OCI-LY1 (cell line): ENCODE measurements at regions not wholly inside any gene's neighbourhood (a gene's known extent, or its start where the extent isn't known, plus 50 kb on each side); places are given as distances from the start of the nearest gene placed in this dataset.

Source experiments
- H2AFZ ChIP-seq: fragments of 200-600 bp; sonication (generic), shearing (Covaris generic); 2 replicates; pipeline ENCODE4 v1.6.0; 2014; ENCODE audit warnings: antibody characterized with exemption, mild to moderate bottlenecking, low read length
- H3F3A ChIP-seq: fragments of 200-600 bp; sonication (generic), shearing (Covaris generic); 2 replicates; pipeline ENCODE4 v1.6.0; 2014; ENCODE audit warnings: mild to moderate bottlenecking, antibody characterized with exemption, low read length, moderate library complexity; ENCODE audit not compliant: insufficient read depth
- H3K27ac ChIP-seq: fragments of 200-600 bp; sonication (generic); 2 replicates; pipeline ENCODE4 v1.5.1; 2014; ENCODE audit warnings: low read length, mixed run types, mild to moderate bottlenecking, low read depth; ENCODE audit not compliant: poor library complexity, severe bottlenecking
- H3K27me3 ChIP-seq: fragments of 200-600 bp; sonication (generic); 2 replicates; pipeline ENCODE4 v1.6.0; 2014; ENCODE audit warnings: antibody characterized with exemption, mild to moderate bottlenecking, low read length, moderate library complexity; ENCODE audit not compliant: insufficient read depth
- H3K36me3 ChIP-seq: fragments of 200-600 bp; sonication (generic); 2 replicates; pipeline ENCODE4 v1.6.1; 2014; ENCODE audit warnings: mild to moderate bottlenecking, antibody characterized with exemption, low read length, moderate library complexity, mixed read lengths; ENCODE audit not compliant: insufficient read depth
- H3K4me1 ChIP-seq: fragments of 200-600 bp; sonication (generic); 2 replicates; pipeline ENCODE4 v1.5.1; 2014; ENCODE audit warnings: mild to moderate bottlenecking, low read length, moderate library complexity; ENCODE audit not compliant: insufficient read depth, severe bottlenecking
- H3K4me2 ChIP-seq: fragments of 200-600 bp; sonication (generic), shearing (Covaris generic); 2 replicates; pipeline ENCODE4 v1.6.1; 2014; ENCODE audit warnings: low read length
- H3K4me3 ChIP-seq: fragments of 200-600 bp; sonication (generic); 2 replicates; pipeline ENCODE4 v1.5.1; 2014; ENCODE audit warnings: low read length, low read depth, mild to moderate bottlenecking, mixed read lengths; ENCODE audit not compliant: poor library complexity, severe bottlenecking
- H3K79me2 ChIP-seq: fragments of 200-600 bp; shearing (Covaris generic); 2 replicates; pipeline ENCODE4 v1.6.1; 2016; ENCODE audit warnings: mixed run types, low read length, mixed read lengths; ENCODE audit not compliant: insufficient read depth
- H3K9ac ChIP-seq: fragments of 200-600 bp; sonication (generic), shearing (Covaris generic); 2 replicates; pipeline ENCODE4 v1.6.1; 2014; ENCODE audit warnings: mild to moderate bottlenecking, low read length, mixed read lengths
- H3K9me2 ChIP-seq: fragments of 200-600 bp; sonication (generic), shearing (Covaris generic); 2 replicates; pipeline ENCODE4 v1.6.1; 2014; ENCODE audit warnings: low read depth, mild to moderate bottlenecking, low read length, mixed read lengths
- H3K9me3 ChIP-seq: fragments of 200-600 bp; shearing (Covaris generic); 2 replicates; pipeline ENCODE4 v1.6.1; 2014; ENCODE audit warnings: low read length, mixed read lengths
- H4K20me1 ChIP-seq: fragments of 200-600 bp; sonication (generic), shearing (Covaris generic); 2 replicates; pipeline ENCODE4 v1.6.0; 2016; ENCODE audit warnings: mild to moderate bottlenecking, low read length; ENCODE audit not compliant: insufficient read depth
- EZH2 ChIP-seq: fragments of 200-600 bp; sonication (generic), shearing (Covaris generic); IDR thresholded peaks from 2 replicates; pipeline ENCODE4 v1.8.0; 2017; ENCODE audit warnings: borderline replicate concordance, mixed run types, mild to moderate bottlenecking, antibody characterized with exemption, low read length, moderate library complexity, mixed read lengths
- TF ChIP-seq, protein P1 (sequence below): fragments of 200-600 bp; sonication (generic), shearing (Covaris generic); IDR thresholded peaks from 2 replicates; pipeline ENCODE4 v1.5.1; 2017; ENCODE audit warnings: mild to moderate bottlenecking, antibody characterized with exemption, low read length, moderate library complexity, mixed read lengths

DNA sequence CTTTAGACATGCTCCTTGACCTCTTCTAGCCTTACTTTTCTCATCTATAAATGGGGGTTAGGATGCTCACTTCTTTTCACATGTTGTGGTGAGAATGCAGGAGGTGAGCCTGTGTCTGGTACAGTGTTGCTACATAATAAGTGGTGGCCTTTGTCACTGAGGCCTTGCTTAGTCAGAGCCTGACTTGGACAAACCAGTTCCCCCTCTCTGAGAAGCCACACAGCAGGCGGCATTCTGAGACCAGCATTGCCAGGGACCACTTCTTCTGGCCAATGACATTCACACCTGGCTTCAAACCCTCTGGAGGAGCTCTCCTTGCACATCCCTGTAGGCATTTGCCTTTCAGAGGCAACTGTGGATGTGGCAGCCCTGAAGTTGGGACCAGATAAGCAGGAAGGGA, 95.7 kb downstream of the MINAR1 start:
- no peak overlapping the region for H3K27ac ChIP-seq
- TF ChIP-seq, protein P1, sequence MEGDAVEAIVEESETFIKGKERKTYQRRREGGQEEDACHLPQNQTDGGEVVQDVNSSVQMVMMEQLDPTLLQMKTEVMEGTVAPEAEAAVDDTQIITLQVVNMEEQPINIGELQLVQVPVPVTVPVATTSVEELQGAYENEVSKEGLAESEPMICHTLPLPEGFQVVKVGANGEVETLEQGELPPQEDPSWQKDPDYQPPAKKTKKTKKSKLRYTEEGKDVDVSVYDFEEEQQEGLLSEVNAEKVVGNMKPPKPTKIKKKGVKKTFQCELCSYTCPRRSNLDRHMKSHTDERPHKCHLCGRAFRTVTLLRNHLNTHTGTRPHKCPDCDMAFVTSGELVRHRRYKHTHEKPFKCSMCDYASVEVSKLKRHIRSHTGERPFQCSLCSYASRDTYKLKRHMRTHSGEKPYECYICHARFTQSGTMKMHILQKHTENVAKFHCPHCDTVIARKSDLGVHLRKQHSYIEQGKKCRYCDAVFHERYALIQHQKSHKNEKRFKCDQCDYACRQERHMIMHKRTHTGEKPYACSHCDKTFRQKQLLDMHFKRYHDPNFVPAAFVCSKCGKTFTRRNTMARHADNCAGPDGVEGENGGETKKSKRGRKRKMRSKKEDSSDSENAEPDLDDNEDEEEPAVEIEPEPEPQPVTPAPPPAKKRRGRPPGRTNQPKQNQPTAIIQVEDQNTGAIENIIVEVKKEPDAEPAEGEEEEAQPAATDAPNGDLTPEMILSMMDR, result no peak
- no peak for TF ChIP-seq EZH2

DNA sequence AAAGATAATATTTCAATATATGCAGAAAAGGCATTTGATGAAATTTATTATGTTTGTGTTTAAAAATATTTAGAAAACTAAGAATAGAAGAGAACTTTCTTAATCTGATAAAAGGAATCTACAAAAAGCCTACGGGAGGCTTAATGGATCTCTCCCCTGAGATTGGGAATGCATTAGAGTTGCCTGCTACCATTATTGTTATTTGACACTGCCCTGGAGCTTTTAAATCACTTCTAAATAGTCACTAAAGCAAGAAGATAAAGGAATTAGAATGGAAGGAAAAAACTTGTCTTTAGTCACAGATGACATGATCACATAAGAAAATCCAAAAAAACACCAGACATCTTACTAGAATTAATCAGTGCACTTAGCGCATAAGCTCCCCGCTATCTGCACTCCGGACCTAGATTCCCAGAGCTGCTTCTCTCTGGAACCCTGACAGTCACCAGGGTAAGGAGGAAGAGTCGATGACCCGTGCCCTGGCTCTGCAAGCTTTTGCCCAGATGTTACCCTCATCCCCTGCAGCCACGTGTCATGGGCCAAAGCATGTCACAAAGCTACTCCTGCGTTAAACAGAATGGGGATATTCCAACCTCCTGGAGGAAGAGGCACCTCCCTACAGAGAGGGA, 97.1 kb downstream of the MINAR1 start:
- H3K9ac ChIP-seq, result no peak overlapping the region
- H3K9me2 ChIP-seq, result no peaks in the 10 kb centered on the region
- H3K27ac ChIP-seq, result no peak overlapping the region
- H3K79me2 ChIP-seq, result no peaks in the 10 kb centered on the region
- no peaks in the 10 kb centered on the region for H4K20me1 ChIP-seq
- no peaks in the 10 kb centered on the region for H3F3A ChIP-seq
- TF ChIP-seq EZH2, result no peak
- TF ChIP-seq, protein P1, result no peak
- no peaks in the 10 kb centered on the region for H3K9me3 ChIP-seq
- no peak overlapping the region for H3K4me2 ChIP-seq
- H3K4me1 ChIP-seq, result no peaks in the 10 kb centered on the region
- no peaks in the 10 kb centered on the region for H3K27me3 ChIP-seq
- no peak overlapping the region for H3K4me3 ChIP-seq
- no peak overlapping the region for H2AFZ ChIP-seq
- H3K36me3 ChIP-seq, result no peaks in the 10 kb centered on the region

More for the DNA sequence above, 95.7 kb downstream of the MINAR1 start:
- H3K4me1 ChIP-seq, result no peaks in the 10 kb centered on the region
- H3K9ac ChIP-seq, result no peak overlapping the region
- H3F3A ChIP-seq, result no peaks in the 10 kb centered on the region
- no peak overlapping the region for H2AFZ ChIP-seq
- H3K27me3 ChIP-seq, result no peaks in the 10 kb centered on the region
- H3K9me2 ChIP-seq, result no peaks in the 10 kb centered on the region
- no peaks in the 10 kb centered on the region for H4K20me1 ChIP-seq
- H3K4me2 ChIP-seq, result no peak overlapping the region
- H3K36me3 ChIP-seq, result no peaks in the 10 kb centered on the region
- no peak overlapping the region for H3K4me3 ChIP-seq
- H3K79me2 ChIP-seq, result no peaks in the 10 kb centered on the region
- H3K9me3 ChIP-seq, result no peaks in the 10 kb centered on the region

DNA sequence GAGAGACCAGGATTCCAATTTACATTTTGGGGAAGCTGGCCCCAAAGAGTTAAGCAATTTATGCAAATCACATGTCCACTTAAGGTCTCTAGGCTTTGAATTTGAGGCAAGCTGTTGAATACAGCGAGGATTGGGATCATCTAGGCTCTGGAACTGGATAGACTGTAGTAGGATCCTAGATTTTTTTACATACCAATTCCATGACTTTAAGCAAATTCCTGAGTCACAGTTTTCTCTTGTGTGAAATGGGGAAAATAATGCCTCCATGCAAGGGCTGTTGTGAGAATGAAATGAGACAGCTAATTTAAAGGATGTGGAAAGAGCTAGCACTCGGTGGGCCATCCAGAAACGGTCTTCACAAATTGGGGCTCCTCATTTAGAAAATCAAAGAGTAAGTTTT, 103.4 kb downstream of the MINAR1 start:
- Histone ChIP-seq H3K9me2 (no peaks in the 10 kb centered on the region), H3K9me3 (no peaks in the 10 kb centered on the region), H3K4me3 (no peak overlapping the region), H3K4me2 (no peak overlapping the region), H2AFZ (no peak overlapping the region), H3K27me3 (no peaks in the 10 kb centered on the region), H3K27ac (no peak overlapping the region), H3K9ac (no peak overlapping the region), H3F3A (no peaks in the 10 kb centered on the region), H3K4me1 (no peaks in the 10 kb centered on the region), H3K36me3 (no peaks in the 10 kb centered on the region), H3K79me2 (no peaks in the 10 kb centered on the region), H4K20me1 (no peaks in the 10 kb centered on the region)
- no peak for TF ChIP-seq EZH2
- TF ChIP-seq, protein P1, result no peak
